Mesenchymal stem cell (in vitro differentiated cells and primary cell): ENCODE measurements at regions not wholly inside any gene's neighbourhood (a gene's known extent, or its start where the extent isn't known, plus 50 kb on each side); places are given as distances from the start of the nearest gene placed in this dataset.

Source experiments
- DNase-seq: peaks from one replicate; pipeline ENCODE4 v3.0.0-alpha.2; 2013
- H2AFZ ChIP-seq: one replicate; pipeline ENCODE4 v1.6.1; 2013; ENCODE audit warnings: low read depth, mild to moderate bottlenecking, control low read depth, inconsistent platforms, low read length, moderate library complexity
- H2AK5ac ChIP-seq: 2 replicates; pipeline ENCODE4 v1.6.1; 2013; ENCODE audit warnings: low read length, moderate library complexity, mild to moderate bottlenecking, inconsistent platforms; ENCODE audit not compliant: severe bottlenecking
- H2BK120ac ChIP-seq: one replicate; pipeline ENCODE4 v1.6.1; 2013; ENCODE audit warnings: low read depth, mild to moderate bottlenecking, inconsistent platforms, low read length, moderate library complexity
- H2BK12ac ChIP-seq, 2 experiments: one replicate each; pipeline ENCODE4 v1.6.1; 2013; ENCODE audit warnings: inconsistent platforms in 2 of 2, low read length in 2 of 2, mild to moderate bottlenecking in 2 of 2, moderate library complexity in 2 of 2, control low read depth in 1 of 2
- H2BK15ac ChIP-seq: one replicate; pipeline ENCODE4 v1.6.1; 2013; ENCODE audit warnings: mild to moderate bottlenecking, low read depth, inconsistent platforms; ENCODE audit not compliant: poor library complexity, severe bottlenecking
- H2BK5ac ChIP-seq: 2 replicates; pipeline ENCODE4 v1.6.1; 2013; ENCODE audit warnings: low read depth, mild to moderate bottlenecking, low read length, control low read depth, inconsistent platforms; ENCODE audit not compliant: poor library complexity, severe bottlenecking
- H3K14ac ChIP-seq, 2 experiments: one replicate each; pipeline ENCODE4 v1.6.1; 2013; ENCODE audit warnings: inconsistent platforms in 2 of 2, low read length in 2 of 2, control low read depth in 1 of 2, mild to moderate bottlenecking in 1 of 2, moderate library complexity in 1 of 2
- H3K18ac ChIP-seq, 2 experiments: one replicate each; pipeline ENCODE4 v1.6.1; 2013; ENCODE audit warnings: inconsistent platforms in 2 of 2, low read length in 2 of 2, control low read depth in 1 of 2, low read depth in 1 of 2, mild to moderate bottlenecking in 1 of 2
- H3K23ac ChIP-seq, 2 experiments: one replicate each; pipeline ENCODE4 v1.6.1; 2013; ENCODE audit warnings: inconsistent platforms in 2 of 2, low read length in 2 of 2, mild to moderate bottlenecking in 2 of 2, moderate library complexity in 2 of 2, control low read depth in 1 of 2
- H3K27ac ChIP-seq: 2 replicates; pipeline ENCODE4 v1.5.1; 2013; ENCODE audit warnings: mild to moderate bottlenecking, moderate library complexity, low read length, control low read depth, inconsistent platforms; ENCODE audit not compliant: poor library complexity, severe bottlenecking
- H3K27me3 ChIP-seq, 2 experiments: 2 replicates each; pipeline versions ENCODE4 v1.6.1 to v1.7.0; 2013; ENCODE audit warnings: low read length in 2 of 2, mild to moderate bottlenecking in 2 of 2, moderate library complexity in 2 of 2, control low read depth in 1 of 2, inconsistent platforms in 1 of 2; ENCODE audit not compliant: control insufficient read depth in 1 of 2, insufficient read depth in 1 of 2
- H3K36me3 ChIP-seq, 2 experiments: 2 replicates each; pipeline versions ENCODE4 v1.6.1 to v1.7.0; 2013; ENCODE audit warnings: low read length in 2 of 2, control low read depth in 1 of 2, inconsistent platforms in 1 of 2, low read depth in 1 of 2, mild to moderate bottlenecking in 1 of 2; ENCODE audit not compliant: insufficient read depth in 2 of 2, control insufficient read depth in 1 of 2
- H3K4ac ChIP-seq, 2 experiments: one replicate each; pipeline ENCODE4 v1.6.1; 2013; ENCODE audit warnings: inconsistent platforms in 2 of 2, low read length in 2 of 2, mild to moderate bottlenecking in 2 of 2, moderate library complexity in 2 of 2, control low read depth in 1 of 2, low read depth in 1 of 2
- H3K4me1 ChIP-seq: 2 replicates; pipeline ENCODE4 v1.6.1; 2013; ENCODE audit warnings: low read depth, low read length, control low read depth; ENCODE audit not compliant: control insufficient read depth, insufficient read depth
- H3K4me2 ChIP-seq: 2 replicates; pipeline ENCODE4 v1.6.1; 2013; ENCODE audit warnings: low read length, mild to moderate bottlenecking, inconsistent platforms; ENCODE audit not compliant: poor library complexity, severe bottlenecking
- H3K4me3 ChIP-seq, 2 experiments: 2 replicates each; pipeline versions ENCODE4 v1.5.1 to v1.7.0; 2013; ENCODE audit warnings: low read length in 2 of 2, mild to moderate bottlenecking in 2 of 2, control low read depth in 1 of 2, low read depth in 1 of 2; ENCODE audit not compliant: insufficient read depth in 1 of 2
- H3K79me1 ChIP-seq: replicated peaks from 2 replicates; pipeline ENCODE4 v1.6.1; 2013; ENCODE audit warnings: mild to moderate bottlenecking, control low read depth, low read length, inconsistent platforms; ENCODE audit not compliant: poor library complexity, severe bottlenecking
- H3K9ac ChIP-seq: 2 replicates; pipeline ENCODE4 v1.7.0; 2013; ENCODE audit warnings: mild to moderate bottlenecking, low read length, moderate library complexity
- H3K9me3 ChIP-seq: 2 replicates; pipeline ENCODE4 v1.7.0; 2013; ENCODE audit warnings: mild to moderate bottlenecking, low read length; ENCODE audit not compliant: control insufficient read depth
- H4K8ac ChIP-seq: one replicate; pipeline ENCODE4 v1.6.1; 2013; ENCODE audit warnings: inconsistent platforms, mild to moderate bottlenecking, low read length, moderate library complexity
- H4K91ac ChIP-seq: one replicate; pipeline ENCODE4 v1.6.1; 2013; ENCODE audit warnings: mild to moderate bottlenecking, low read length, inconsistent platforms
- whole genome bisulfite sequencing: methylation state at CpG from one replicate; pipeline ENCODE4 v1.1.7; 2013; ENCODE audit warnings: mixed read lengths; 5-methylcytosine and 5-hydroxymethylcytosine counted together

DNA sequence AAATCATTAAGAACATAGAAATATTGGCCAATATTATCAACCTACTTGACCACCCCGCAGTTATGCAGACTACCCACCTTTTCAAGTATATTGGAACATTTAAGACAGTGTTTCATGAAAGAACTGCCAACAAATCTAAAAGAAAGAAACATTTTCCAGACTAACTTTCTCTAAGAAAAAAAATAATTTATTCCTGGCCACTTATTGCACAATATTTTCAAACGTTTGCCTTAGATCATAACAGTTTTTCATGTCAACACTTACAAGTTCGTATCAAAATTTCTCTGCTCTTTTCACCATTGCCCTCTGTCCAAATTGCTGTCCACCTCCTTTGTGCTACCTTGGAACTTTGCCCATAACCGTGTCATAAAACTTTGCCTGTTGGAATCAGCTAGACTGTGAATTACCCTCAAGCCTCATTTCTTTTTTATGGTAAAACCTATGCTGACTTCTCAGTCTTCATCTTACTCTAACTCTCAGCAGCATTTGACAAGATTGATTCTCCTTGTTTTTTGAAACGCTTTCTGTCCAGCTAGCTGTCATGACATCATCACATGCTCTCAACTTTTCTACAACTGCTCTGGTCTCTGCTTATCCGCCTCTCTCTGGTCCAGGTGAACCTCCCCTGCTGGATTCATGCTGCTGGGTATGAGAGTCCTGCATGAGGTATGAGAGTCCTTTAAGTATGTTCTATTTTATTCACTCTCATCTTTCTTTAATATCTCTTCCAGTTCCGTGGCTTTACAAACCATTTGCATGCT is 92.8 kb upstream of the CHRM3 start:
- Histone ChIP-seq H3K14ac (no peak overlapping the region), H4K8ac (no peak overlapping the region), H2BK5ac (no peak overlapping the region), H2BK15ac (no peak overlapping the region), H3K4me3 (no peak overlapping the region), H3K18ac (no peak overlapping the region), H2BK12ac (no peak overlapping the region), H3K4ac (no peak overlapping the region), H3K27ac (no peak overlapping the region), H3K4me2 (no peak overlapping the region), H3K9ac (no peak overlapping the region), H3K79me1 (no peaks in the 10 kb centered on the region), H2AFZ (no peak overlapping the region), H3K36me3 (no peaks in the 10 kb centered on the region), H3K9me3 (no peaks in the 10 kb centered on the region), H2AK5ac (no peak overlapping the region), H3K23ac (no peak overlapping the region), H2BK120ac (no peak overlapping the region), H3K27me3 (no peaks in the 10 kb centered on the region), H3K4me1 (no peaks in the 10 kb centered on the region), H4K91ac (no peak overlapping the region)
- DNase-seq: no peak
- 68% methylated on average over 6 of the region's 7 CpGs for WGBS

DNA sequence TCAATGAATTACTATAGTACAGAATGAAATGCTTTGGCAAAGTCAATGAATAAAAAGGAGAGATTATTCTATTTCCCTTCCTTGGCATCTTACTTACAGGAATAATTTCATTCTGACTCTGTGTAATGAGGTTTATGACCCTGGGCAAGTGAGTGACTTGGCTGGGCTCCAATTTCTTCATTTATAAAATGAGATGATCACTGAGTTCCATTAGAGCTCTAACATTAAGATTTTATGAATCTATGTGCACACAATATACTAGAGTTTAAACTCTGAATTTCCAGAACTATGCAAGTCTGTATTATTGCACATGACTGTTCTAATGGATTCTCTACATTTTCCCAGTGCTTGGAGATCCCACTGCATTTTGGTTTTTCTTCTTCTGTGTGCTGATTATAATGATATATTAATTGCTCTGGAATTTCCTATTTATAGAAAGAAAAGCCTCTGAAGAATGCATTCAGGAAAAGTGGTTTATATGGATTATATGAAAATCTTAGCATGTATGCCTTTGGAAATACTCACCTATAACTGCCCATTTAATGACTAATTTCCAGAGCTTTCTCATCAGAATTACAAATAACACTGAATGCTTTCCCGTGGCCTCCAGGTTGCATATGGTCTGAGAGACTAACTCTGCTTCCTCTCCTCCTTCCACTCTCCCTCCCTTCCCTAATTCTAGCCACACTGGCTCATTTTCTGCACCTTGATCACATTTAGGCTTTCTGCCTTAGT is 97.4 kb upstream of the CHRM3 start:
- no peak overlapping the region for H4K91ac ChIP-seq

DNA sequence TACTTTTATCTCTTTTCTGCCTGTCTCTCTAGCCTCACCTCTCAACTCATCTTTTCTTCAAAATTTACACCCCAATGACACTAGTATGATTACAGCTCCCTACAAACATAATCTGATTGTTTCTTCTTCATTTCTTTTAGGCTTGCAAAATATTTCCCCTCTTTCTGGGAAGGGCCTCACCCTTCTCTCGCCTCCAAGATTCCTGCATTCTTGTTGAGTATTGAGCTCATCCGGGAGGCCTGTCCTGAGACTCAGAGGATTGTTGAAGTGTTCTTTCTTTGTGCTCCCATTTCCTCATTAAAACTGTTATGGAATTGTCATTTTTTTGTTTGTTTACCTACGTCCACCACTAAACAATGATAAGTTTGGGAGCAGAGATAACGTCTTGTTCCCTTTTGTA is 99.1 kb upstream of the CHRM3 start:
- H2BK5ac ChIP-seq: no peak overlapping the region
- H4K8ac ChIP-seq: no peak overlapping the region
- no peak overlapping the region for H3K4me3 ChIP-seq
- no peak overlapping the region for H2BK12ac ChIP-seq
- no peak overlapping the region for H3K14ac ChIP-seq
- no peak overlapping the region for H4K91ac ChIP-seq
- no peak overlapping the region for H3K9ac ChIP-seq
- 80% methylated on average over 1 of the region's 4 CpGs for WGBS
- no peak overlapping the region for H3K4ac ChIP-seq
- no peak overlapping the region for H2AK5ac ChIP-seq
- no peak overlapping the region for H3K18ac ChIP-seq
- H3K36me3 ChIP-seq: no peaks in the 10 kb centered on the region
- H3K27me3 ChIP-seq: no peaks in the 10 kb centered on the region
- H3K9me3 ChIP-seq: no peaks in the 10 kb centered on the region
- no peak overlapping the region for H3K23ac ChIP-seq
- no peak overlapping the region for H2BK15ac ChIP-seq
- DNase-seq: no peak
- H3K4me2 ChIP-seq: no peak overlapping the region
- H2BK120ac ChIP-seq: no peak overlapping the region
- no peaks in the 10 kb centered on the region for H3K4me1 ChIP-seq
- no peaks in the 10 kb centered on the region for H3K79me1 ChIP-seq
- no peak overlapping the region for H3K27ac ChIP-seq
- no peak overlapping the region for H2AFZ ChIP-seq

More for the DNA sequence above, 97.4 kb upstream of the CHRM3 start:
- DNase-seq: no peak
- Histone ChIP-seq H3K14ac (no peak overlapping the region), H2AK5ac (no peak overlapping the region), H2BK15ac (no peak overlapping the region), H3K9me3 (no peaks in the 10 kb centered on the region), H3K9ac (no peak overlapping the region), H3K79me1 (no peaks in the 10 kb centered on the region), H2BK5ac (no peak overlapping the region), H3K18ac (no peak overlapping the region), H2BK120ac (no peak overlapping the region), H3K4me2 (no peak overlapping the region), H3K36me3 (no peaks in the 10 kb centered on the region), H3K23ac (no peak overlapping the region), H3K27me3 (no peaks in the 10 kb centered on the region), H3K27ac (no peak overlapping the region), H2BK12ac (no peak overlapping the region), H2AFZ (no peak overlapping the region), H3K4ac (no peak overlapping the region), H4K8ac (no peak overlapping the region), H3K4me1 (no peaks in the 10 kb centered on the region), H3K4me3 (no peak overlapping the region)
- 44% methylated on average over 1 of the region's 1 CpG for WGBS

DNA sequence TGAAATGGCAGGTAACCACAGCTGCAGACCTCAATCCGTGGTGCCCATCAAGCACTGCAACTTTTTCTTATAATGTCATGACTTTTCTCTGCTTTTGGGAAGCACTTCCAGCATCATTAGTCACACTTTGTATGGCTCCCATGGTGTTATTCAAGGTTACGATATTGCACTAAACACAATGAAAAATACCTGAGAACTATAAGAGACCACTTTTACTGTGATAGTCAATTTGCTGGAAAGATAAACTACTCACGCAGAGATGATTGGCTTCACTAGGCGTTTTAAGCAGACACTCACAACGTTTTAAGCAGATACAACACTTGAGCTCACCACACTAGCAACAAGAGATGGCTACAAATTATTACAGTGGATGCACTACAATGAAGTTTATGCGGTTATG is 103.2 kb upstream of the CHRM3 start:
- DNase-seq: no peak
- H3K14ac ChIP-seq: no peak overlapping the region
- H3K4me2 ChIP-seq: no peak overlapping the region
- H2BK120ac ChIP-seq: no peak overlapping the region
- no peak overlapping the region for H3K23ac ChIP-seq
- H2AK5ac ChIP-seq: no peak overlapping the region
- H2BK5ac ChIP-seq: no peak overlapping the region
- no peak overlapping the region for H2AFZ ChIP-seq
- H3K27ac ChIP-seq: no peak overlapping the region
- H3K4me1 ChIP-seq: no peaks in the 10 kb centered on the region
- H3K36me3 ChIP-seq: no peaks in the 10 kb centered on the region
- no peaks in the 10 kb centered on the region for H3K27me3 ChIP-seq
- H3K4me3 ChIP-seq: no peak overlapping the region
- H2BK12ac ChIP-seq: no peak overlapping the region
- 77% methylated on average over 4 of the region's 6 CpGs for WGBS
- no peaks in the 10 kb centered on the region for H3K79me1 ChIP-seq
- no peak overlapping the region for H4K8ac ChIP-seq
- no peak overlapping the region for H3K9ac ChIP-seq
- H3K4ac ChIP-seq: no peak overlapping the region
- no peak overlapping the region for H3K18ac ChIP-seq
- no peak overlapping the region for H4K91ac ChIP-seq
- no peaks in the 10 kb centered on the region for H3K9me3 ChIP-seq
- no peak overlapping the region for H2BK15ac ChIP-seq
